GM11168 (cell line): ENCODE measurements at regions not wholly inside any gene's neighbourhood (a gene's known extent, or its start where the extent isn't known, plus 50 kb on each side); places are given as distances from the start of the nearest gene placed in this dataset.

Source experiments
- in situ Hi-C: fragments of 300-500 bp; cut with MboI; formaldehyde crosslinking; loops from one replicate; pipeline ENCODE4 v1.12.0; 2022; ENCODE audit warnings: low sequenced_read_pairs; ENCODE audit not compliant: unreplicated experiment

DNA sequence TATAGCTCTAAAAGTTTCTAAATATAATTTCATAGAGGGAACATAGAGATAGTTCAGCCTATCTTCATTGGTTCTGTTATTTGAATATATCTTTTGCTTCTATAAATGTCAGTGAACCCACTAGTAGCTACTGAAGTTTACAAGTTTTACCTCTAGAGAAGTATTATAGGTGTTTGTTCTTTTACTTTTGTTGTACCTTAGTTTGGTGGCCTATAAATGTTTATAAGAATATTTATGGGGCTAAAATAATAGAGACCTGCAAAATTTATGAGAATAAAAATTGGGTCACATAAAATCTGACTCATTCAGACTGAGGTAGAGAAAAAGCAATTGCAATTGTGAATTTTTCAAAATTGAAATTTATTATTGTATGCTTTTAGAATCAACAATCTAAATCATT is 162.6 kb downstream of the SERPINI1 start:
- in situ Hi-C loops: no loop called here

DNA sequence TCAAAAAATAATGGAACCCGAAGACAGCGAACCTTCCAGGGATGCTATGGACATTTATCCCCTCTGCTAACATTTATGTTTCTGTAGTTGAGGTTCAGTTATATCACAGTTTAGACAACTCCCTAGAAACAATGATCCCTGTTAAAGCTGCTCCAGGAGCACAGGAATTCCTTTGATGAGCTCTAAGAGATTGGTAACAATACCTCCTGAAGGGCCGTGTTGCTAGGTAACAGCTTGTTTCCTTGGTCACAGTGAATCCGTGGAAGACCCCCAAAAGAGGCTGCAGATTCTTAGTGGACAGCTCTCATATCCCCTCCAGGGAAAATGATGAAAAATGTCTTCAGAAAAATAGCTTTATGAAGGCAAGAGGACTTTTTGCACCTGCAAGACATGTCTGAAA is 160.2 kb downstream of the SERPINI1 start:
- in situ Hi-C loops: no loop called here

DNA sequence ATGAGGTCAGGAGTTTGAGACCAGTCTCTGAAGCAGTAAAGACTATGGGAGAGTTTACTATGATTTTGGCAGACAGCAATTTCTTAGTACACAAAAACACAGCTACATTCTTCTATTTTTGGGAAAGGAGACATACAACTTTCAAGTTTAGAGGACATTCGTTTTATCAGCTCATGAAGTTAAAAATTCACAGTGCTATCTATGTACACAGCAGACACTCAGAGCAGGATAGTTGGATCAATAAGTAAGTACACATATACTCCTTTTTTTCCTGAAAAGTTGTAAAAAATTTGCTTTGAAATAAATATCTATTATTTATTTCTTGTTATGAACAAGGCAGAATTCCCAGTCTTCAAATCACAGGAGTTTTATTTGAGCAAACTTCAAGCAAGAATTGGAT is 159.7 kb downstream of the SERPINI1 start:
- in situ Hi-C loops: no loop called here

DNA sequence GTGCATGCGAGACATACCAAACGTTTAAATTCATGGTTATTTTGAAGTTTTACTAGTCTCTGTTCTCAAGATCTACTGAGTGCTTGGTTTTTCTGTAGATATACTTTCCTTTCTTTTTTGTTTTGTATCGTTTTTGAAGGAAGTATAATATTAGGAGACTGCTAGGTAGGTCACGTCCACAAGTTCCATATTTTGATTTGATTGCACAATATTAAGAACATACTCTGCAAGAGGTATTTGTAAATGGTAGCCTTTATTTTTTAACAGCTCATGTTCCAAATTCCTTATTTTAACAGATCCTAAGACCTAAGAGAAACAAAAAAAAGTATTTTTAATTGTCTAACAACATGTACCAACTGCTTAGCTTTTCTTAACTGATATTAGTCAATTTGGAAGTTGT is 156.7 kb downstream of the SERPINI1 start:
- in situ Hi-C loops: no loop called here

DNA sequence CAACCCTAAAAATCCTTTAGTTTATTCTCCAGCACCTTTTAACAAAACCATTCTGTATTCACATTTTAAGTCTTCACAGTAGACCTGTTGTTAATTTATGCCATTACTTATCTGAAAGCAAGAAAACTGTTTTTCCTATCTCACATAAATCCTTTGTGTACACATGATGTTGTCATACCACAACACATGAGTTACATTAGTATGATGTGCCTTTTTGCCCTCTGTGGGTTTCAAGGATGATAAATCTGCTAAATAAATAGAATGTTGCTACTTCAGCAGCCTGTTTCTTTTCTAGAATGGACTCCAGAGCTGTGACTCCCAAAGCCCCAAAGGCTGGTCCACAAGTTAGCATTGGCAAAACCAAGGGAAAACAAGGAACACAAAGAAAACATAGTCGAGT is 151.6 kb downstream of the SERPINI1 start:
- in situ Hi-C loops: no loop called here

DNA sequence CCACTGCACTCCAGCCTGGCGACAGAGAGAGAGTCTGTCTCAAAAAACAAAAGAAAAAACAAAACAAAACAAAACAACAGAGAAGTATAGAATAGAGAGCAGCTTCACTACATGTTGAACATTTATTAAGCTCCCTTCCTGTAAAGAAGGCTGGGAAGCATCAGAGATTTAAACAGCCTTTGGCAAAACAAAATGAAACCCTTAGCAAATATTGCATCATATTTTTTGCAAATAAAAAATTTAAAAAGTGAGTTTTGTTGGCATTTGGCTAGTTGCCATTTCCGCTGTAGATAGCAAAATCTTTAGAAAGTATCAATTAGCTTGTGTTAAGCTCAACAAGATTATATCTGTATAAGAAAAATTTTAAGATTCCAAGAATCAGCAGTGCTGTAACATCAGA is 151.2 kb downstream of the SERPINI1 start:
- in situ Hi-C loops: no loop called here

DNA sequence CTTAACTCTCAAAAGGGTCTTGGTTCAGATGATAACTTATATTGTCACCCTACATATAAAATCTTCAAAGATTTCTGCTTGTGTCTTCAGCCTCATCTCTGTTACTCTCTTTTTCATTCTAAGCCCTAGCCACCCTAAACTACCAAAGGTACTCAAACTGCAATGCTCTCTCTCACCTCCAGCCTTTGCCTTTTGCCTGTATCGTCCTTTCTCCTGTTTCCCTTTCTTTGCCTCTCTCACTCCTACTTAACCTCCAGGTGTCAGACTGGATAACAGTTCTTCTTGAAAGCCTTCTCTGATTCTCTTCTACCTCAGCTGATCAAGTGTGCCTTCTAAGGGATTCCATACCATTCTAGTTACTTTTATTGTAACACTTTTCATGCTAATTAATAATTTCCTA is 149.8 kb downstream of the SERPINI1 start:
- in situ Hi-C loops: no loop called here

DNA sequence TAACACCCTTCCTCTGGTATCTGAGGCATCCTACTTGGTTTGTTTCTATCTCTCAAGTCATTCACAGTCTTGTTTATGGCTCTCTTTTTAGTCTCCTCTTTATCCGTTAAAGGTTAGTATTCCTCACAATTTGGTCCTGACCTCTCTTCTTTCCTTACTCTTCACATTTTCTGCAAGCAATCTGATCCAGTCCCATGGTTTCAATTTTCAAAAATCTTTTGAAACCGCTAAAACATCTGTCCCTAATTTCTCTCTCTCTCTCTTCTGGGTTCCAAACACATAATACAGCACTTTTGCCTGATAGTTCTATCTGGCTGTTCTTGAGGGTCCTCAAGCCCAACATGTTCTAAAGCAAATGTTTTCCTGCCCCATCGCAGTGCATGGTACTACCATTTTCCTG is 149.0 kb downstream of the SERPINI1 start:
- in situ Hi-C loops: loop anchor here (5.0 kb wide), 1 partner anchor 507 kb away; no protein-coding TSS in a partner anchor

DNA sequence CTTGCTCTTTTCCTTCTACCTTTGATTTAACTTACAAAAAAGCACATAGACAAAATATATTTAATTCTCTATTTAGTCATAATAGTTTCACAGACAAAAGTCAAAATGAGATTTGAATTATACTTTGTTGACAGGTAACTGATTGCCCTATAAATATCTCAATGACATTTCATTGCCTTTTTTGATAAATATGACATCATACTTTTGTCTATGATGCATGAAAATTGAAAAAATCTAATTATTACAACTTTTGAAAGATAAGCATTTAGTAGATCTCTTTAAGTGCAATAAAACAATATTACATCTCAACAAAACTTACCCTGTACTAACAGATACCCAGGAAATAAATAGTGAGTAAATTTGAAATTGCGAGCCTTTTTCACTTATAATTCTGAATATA is 147.9 kb downstream of the SERPINI1 start:
- in situ Hi-C loops: loop anchor here (5.0 kb wide), 1 partner anchor 506 kb away; no protein-coding TSS in a partner anchor

DNA sequence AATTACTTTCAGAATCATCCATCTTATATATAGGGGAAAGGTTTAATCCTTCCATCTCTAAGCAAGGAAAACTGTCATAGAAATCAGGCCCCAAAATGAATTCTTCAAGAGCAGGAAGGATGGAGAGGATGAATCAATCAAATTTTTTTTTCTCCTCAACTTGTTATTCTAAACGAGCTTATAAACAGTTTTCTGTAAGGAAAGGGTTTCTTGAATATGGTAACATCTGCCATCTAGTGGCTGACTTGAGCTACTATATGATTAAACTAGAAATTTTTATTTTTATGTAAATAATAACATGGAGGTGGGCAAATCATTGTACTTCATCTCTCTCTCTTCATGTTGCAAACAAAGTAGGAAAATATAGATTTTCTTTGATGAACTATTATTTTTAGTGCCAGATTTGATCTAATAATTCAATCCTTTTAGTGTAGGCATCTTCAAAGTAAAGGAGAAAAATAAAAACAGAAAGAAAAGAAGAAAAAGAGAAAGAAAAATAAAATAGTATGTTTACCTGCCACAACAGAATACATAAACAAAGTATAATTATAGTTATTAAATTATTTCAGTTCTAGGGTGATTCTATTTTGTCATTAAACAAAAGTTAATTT is 146.6 kb downstream of the SERPINI1 start:
- in situ Hi-C loops: loop anchor here (5.0 kb wide), 1 partner anchor 505 kb away; no protein-coding TSS in a partner anchor

DNA sequence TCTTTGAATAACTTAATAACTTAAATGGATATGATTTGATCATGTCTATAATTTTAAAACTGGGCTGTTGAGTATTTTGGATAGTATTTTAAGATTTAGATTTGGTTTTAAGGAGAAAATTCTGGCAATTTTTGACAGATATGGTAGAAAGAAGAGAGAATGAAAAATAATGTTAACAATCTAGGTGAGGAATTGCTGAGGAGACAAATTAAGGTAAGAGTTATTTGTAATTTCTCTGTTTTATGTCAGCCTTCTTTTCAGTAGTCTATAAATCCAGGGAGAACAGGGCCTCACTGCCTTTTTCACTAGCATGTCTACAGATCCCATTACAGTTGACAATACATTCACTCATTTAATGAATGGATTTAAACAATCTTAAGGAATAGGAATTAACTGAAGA is 144.7 kb downstream of the SERPINI1 start:
- in situ Hi-C loops: loop anchor here (5.0 kb wide), 1 partner anchor 503 kb away; no protein-coding TSS in a partner anchor

DNA sequence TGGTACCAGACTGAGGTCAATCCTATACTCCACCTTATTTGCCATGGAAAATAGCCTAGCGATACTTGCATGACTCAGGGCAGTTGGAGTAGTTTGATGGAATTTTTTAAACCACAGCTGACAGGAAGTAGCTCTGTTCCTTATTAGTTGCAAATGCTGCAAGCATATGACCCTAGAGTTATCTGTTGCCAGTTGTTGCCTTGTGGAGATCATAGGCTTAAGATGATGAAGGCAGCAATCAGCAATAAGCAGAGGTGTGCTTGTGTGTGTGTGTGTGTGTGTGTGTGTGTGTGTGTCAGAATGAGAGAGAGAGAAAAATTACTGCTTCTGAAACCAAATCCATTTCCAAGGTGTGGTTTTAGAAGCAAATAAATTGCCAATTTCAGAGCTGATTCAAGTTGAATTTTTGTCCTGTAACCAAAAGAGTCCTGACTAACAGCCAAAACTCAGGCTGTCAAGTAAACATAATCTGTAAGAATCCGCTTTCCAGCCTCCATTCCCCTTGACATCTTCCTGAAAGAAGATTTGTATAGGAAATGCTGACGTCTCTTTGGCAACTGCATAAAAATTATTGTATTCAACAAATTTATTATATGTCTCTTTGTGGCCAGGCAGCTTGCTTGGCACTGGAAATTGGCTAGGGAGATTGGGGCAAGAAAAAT is 141.2 kb downstream of the SERPINI1 start:
- in situ Hi-C loops: no loop called here
